Trophoblast cell (in vitro differentiated cells and primary cell): ENCODE measurements at regions not wholly inside any gene's neighbourhood (a gene's known extent, or its start where the extent isn't known, plus 50 kb on each side); places are given as distances from the start of the nearest gene placed in this dataset.

Experiments
- DNase-seq, 2 donors: peaks; one replicate each; pipeline ENCODE4 v3.0.0-alpha.2; 2016
- H2AFZ ChIP-seq: 2 replicates; pipeline ENCODE4 v1.6.1; 2013; ENCODE audit warnings: low read length, moderate library complexity, mild to moderate bottlenecking; ENCODE audit not compliant: insufficient read depth, poor library complexity
- H2AK5ac ChIP-seq: 2 replicates; pipeline ENCODE4 v1.6.1; 2013; ENCODE audit warnings: mild to moderate bottlenecking, low read length
- H2BK120ac ChIP-seq: 2 replicates; pipeline ENCODE4 v1.6.1; 2013; ENCODE audit warnings: low read length, mild to moderate bottlenecking, moderate library complexity; ENCODE audit not compliant: insufficient read depth, poor library complexity
- H2BK12ac ChIP-seq: 2 replicates; pipeline ENCODE4 v1.6.1; 2013; ENCODE audit warnings: mild to moderate bottlenecking, low read length, moderate library complexity
- H2BK5ac ChIP-seq: 2 replicates; pipeline ENCODE4 v1.6.1; 2013; ENCODE audit warnings: low read length, low read depth, moderate library complexity, mild to moderate bottlenecking; ENCODE audit not compliant: poor library complexity
- H3K14ac ChIP-seq: 2 replicates; pipeline ENCODE4 v1.6.1; 2013; ENCODE audit warnings: mild to moderate bottlenecking, low read length
- H3K18ac ChIP-seq: 2 replicates; pipeline ENCODE4 v1.6.1; 2013; ENCODE audit warnings: mild to moderate bottlenecking, low read length
- H3K23ac ChIP-seq: 2 replicates; pipeline ENCODE4 v1.6.1; 2013; ENCODE audit warnings: low read length
- H3K27ac ChIP-seq: 2 replicates; pipeline ENCODE4 v1.5.1; 2013; ENCODE audit warnings: low read depth, mild to moderate bottlenecking, inconsistent platforms, low read length, moderate library complexity
- H3K27me3 ChIP-seq: 2 replicates; pipeline ENCODE4 v1.6.1; 2013; ENCODE audit warnings: inconsistent platforms, mild to moderate bottlenecking, low read length, moderate library complexity; ENCODE audit not compliant: insufficient read depth
- H3K36me3 ChIP-seq, 2 experiments: 1 replicate in 1 of 2; 2 replicates in 1 of 2; pipeline ENCODE4 v1.6.1; 2013; ENCODE audit warnings: low read length in 2 of 2, mild to moderate bottlenecking in 2 of 2, moderate library complexity in 1 of 2; ENCODE audit not compliant: insufficient read depth in 2 of 2, control insufficient read depth in 1 of 2
- H3K4ac ChIP-seq: 2 replicates; pipeline ENCODE4 v1.6.1; 2013; ENCODE audit warnings: low read depth, mild to moderate bottlenecking, low read length, moderate library complexity
- H3K4me1 ChIP-seq, 2 experiments: 1 replicate in 1 of 2; 2 replicates in 1 of 2; pipeline ENCODE4 v1.6.1; 2013; ENCODE audit warnings: low read length in 2 of 2, mild to moderate bottlenecking in 2 of 2, moderate library complexity in 1 of 2; ENCODE audit not compliant: insufficient read depth in 2 of 2, control insufficient read depth in 1 of 2
- H3K4me2 ChIP-seq: 2 replicates; pipeline ENCODE4 v1.6.1; 2013; ENCODE audit warnings: inconsistent platforms, mild to moderate bottlenecking, low read length, moderate library complexity
- H3K4me3 ChIP-seq: 2 replicates; pipeline ENCODE4 v1.5.1; 2013; ENCODE audit warnings: mild to moderate bottlenecking, low read depth, low read length, inconsistent platforms
- H3K79me1 ChIP-seq: one replicate; pipeline ENCODE4 v1.6.1; 2013; ENCODE audit warnings: low read length
- H3K79me2 ChIP-seq: 2 replicates; pipeline ENCODE4 v1.6.1; 2013; ENCODE audit warnings: low read length, mild to moderate bottlenecking; ENCODE audit not compliant: control insufficient read depth, insufficient read depth, poor library complexity
- H3K9ac ChIP-seq: 2 replicates; pipeline ENCODE4 v1.6.1; 2013; ENCODE audit warnings: mild to moderate bottlenecking, low read length
- H3K9me3 ChIP-seq: 2 replicates; pipeline ENCODE4 v1.6.1; 2013; ENCODE audit warnings: low read depth, mild to moderate bottlenecking, control low read depth, inconsistent platforms, low read length; ENCODE audit not compliant: insufficient read depth
- H4K12ac ChIP-seq: 2 replicates; pipeline ENCODE4 v1.6.1; 2013; ENCODE audit warnings: low read depth, mild to moderate bottlenecking, low read length, moderate library complexity
- H4K8ac ChIP-seq: 2 replicates; pipeline ENCODE4 v1.6.1; 2013; ENCODE audit warnings: low read depth, mild to moderate bottlenecking, low read length, moderate library complexity
- H4K91ac ChIP-seq: one replicate; pipeline ENCODE4 v1.6.1; 2013; ENCODE audit warnings: low read depth, mild to moderate bottlenecking, low read length, moderate library complexity
- WGBS: extraction: QIAGEN DNeasy Blood & Tissue Kit; methylation state at CpG from one replicate; pipeline ENCODE4 v1.1.7; 2013; ENCODE audit warnings: missing lambda C conversion rate; ENCODE audit not compliant: insufficient read length, insufficient coverage; ENCODE audit errors: extremely low coverage; 5-methylcytosine and 5-hydroxymethylcytosine counted together

- Histone ChIP-seq H3K27ac (no peak overlapping the region), H4K12ac (no peak overlapping the region), H2BK120ac (no peak overlapping the region), H3K27me3 (no peaks in the 10 kb centered on the region), H2AFZ (no peak overlapping the region), H3K79me1 (no peaks in the 10 kb centered on the region), H3K18ac (no peak overlapping the region), H2BK12ac (no peak overlapping the region), H2AK5ac (no peak overlapping the region), H4K91ac (no peak overlapping the region), H3K4me1 (no peaks in the 10 kb centered on the region), H3K4me2 (no peak overlapping the region), H3K79me2 (no peaks in the 10 kb centered on the region), H2BK5ac (no peak overlapping the region), H3K9ac (no peak overlapping the region), H3K9me3 (no peaks in the 10 kb centered on the region), H4K8ac (no peak overlapping the region), H3K14ac (no peak overlapping the region), H3K36me3 (no peaks in the 10 kb centered on the region), H3K4me3 (no peak overlapping the region), H3K4ac (no peak overlapping the region), H3K23ac (no peak overlapping the region)
- no CpG with 5 or more reads among the region's 5 CpGs for WGBS
- DNase-seq: no peak
Observed at GRCh38 chr14:37650356-37651037, 55.1 kb downstream of the TTC6 start.

- H4K8ac ChIP-seq: no peak overlapping the region
- no peak overlapping the region for H3K27ac ChIP-seq
- no peak overlapping the region for H3K4ac ChIP-seq
- H2AFZ ChIP-seq: no peak overlapping the region
- H2BK120ac ChIP-seq: no peak overlapping the region
- WGBS: no CpG with 5 or more reads among the region's 4 CpGs
- no peaks in the 10 kb centered on the region for H3K79me1 ChIP-seq
- H2BK12ac ChIP-seq: no peak overlapping the region
- H4K12ac ChIP-seq: no peak overlapping the region
- DNase-seq: no peak
- no peak overlapping the region for H3K23ac ChIP-seq
- H3K4me3 ChIP-seq: no peak overlapping the region
- H3K4me2 ChIP-seq: no peak overlapping the region
- H2BK5ac ChIP-seq: no peak overlapping the region
- no peak overlapping the region for H3K18ac ChIP-seq
- H4K91ac ChIP-seq: no peak overlapping the region
- H2AK5ac ChIP-seq: no peak overlapping the region
- no peak overlapping the region for H3K9ac ChIP-seq
- no peaks in the 10 kb centered on the region for H3K36me3 ChIP-seq
- H3K79me2 ChIP-seq: no peaks in the 10 kb centered on the region
- no peak overlapping the region for H3K14ac ChIP-seq
- H3K9me3 ChIP-seq: no peaks in the 10 kb centered on the region
- H3K4me1 ChIP-seq: no peaks in the 10 kb centered on the region
- H3K27me3 ChIP-seq: no peaks in the 10 kb centered on the region
Observed at GRCh38 chr14:37652042-37652441, 56.6 kb downstream of the TTC6 start.

- no peak overlapping the region for H3K4me3 ChIP-seq
- H3K36me3 ChIP-seq: no peaks in the 10 kb centered on the region
Observed at GRCh38 chr14:37655418-37655817, 60.0 kb downstream of the TTC6 start.

DNA sequence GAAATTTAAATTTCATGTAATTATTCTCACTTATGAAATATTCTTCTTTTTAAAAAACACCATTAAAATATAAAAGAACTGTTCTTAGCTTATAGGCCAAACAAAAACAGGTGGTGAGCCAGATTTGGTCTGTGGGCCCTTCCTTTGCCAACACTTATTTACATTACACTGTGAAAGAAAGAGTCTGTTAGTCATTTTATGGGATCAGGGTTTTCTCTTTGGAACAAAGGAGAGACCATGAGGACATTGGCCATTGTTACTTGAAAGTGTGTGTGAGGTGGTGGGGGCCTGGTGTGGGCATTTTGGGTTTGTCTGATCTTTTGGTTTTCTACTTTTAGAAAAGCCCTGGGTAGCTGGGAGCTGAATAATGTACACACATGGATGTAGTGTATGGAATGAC, 62.7 kb downstream of the TTC6 start:
- Histone ChIP-seq H3K4ac (no peak overlapping the region), H4K8ac (no peak overlapping the region)

More at GRCh38 chr14:37655418-37655817, 60.0 kb downstream of the TTC6 start:
- no peak overlapping the region for H4K91ac ChIP-seq
- H3K4me1 ChIP-seq: no peaks in the 10 kb centered on the region
- H2AFZ ChIP-seq: no peak overlapping the region
- H3K18ac ChIP-seq: no peak overlapping the region
- no peak overlapping the region for H2BK5ac ChIP-seq
- no peaks in the 10 kb centered on the region for H3K9me3 ChIP-seq
- no peak overlapping the region for H3K4me2 ChIP-seq
- H3K23ac ChIP-seq: no peak overlapping the region
- H3K14ac ChIP-seq: no peak overlapping the region
- no peaks in the 10 kb centered on the region for H3K79me1 ChIP-seq
- no peak overlapping the region for H3K27ac ChIP-seq
- DNase-seq: no peak
- no CpG with 5 or more reads among the region's 1 CpG for WGBS
- H3K79me2 ChIP-seq: no peaks in the 10 kb centered on the region
- H3K27me3 ChIP-seq: no peaks in the 10 kb centered on the region
- H2BK120ac ChIP-seq: no peak overlapping the region
- H4K8ac ChIP-seq: no peak overlapping the region
- H3K4ac ChIP-seq: no peak overlapping the region
- no peak overlapping the region for H4K12ac ChIP-seq
- no peak overlapping the region for H3K9ac ChIP-seq
- no peak overlapping the region for H2AK5ac ChIP-seq
- H2BK12ac ChIP-seq: no peak overlapping the region

More for the DNA sequence above, 62.7 kb downstream of the TTC6 start:
- DNase-seq: no peak
- H3K9me3 ChIP-seq: no peaks in the 10 kb centered on the region
- no peak overlapping the region for H2AK5ac ChIP-seq
- H3K18ac ChIP-seq: no peak overlapping the region
- no peak overlapping the region for H2BK120ac ChIP-seq
- H3K4me2 ChIP-seq: no peak overlapping the region
- H3K4me1 ChIP-seq: no peaks in the 10 kb centered on the region
- no peak overlapping the region for H3K23ac ChIP-seq
- H2BK5ac ChIP-seq: no peak overlapping the region
- no peaks in the 10 kb centered on the region for H3K79me2 ChIP-seq
- no peak overlapping the region for H3K9ac ChIP-seq
- H3K36me3 ChIP-seq: no peaks in the 10 kb centered on the region
- no peaks in the 10 kb centered on the region for H3K79me1 ChIP-seq
- no peak overlapping the region for H3K4me3 ChIP-seq
- H4K12ac ChIP-seq: no peak overlapping the region
- no peak overlapping the region for H2BK12ac ChIP-seq
- no peak overlapping the region for H3K14ac ChIP-seq
- H2AFZ ChIP-seq: no peak overlapping the region
- no peak overlapping the region for H3K27ac ChIP-seq
- H4K91ac ChIP-seq: no peak overlapping the region
- no peaks in the 10 kb centered on the region for H3K27me3 ChIP-seq
